ENCODE measurements at regions not wholly inside any gene's neighbourhood (a gene's known extent, or its start where the extent isn't known, plus 50 kb on each side); places are given as distances from the start of the nearest gene placed in this dataset.

DNA sequence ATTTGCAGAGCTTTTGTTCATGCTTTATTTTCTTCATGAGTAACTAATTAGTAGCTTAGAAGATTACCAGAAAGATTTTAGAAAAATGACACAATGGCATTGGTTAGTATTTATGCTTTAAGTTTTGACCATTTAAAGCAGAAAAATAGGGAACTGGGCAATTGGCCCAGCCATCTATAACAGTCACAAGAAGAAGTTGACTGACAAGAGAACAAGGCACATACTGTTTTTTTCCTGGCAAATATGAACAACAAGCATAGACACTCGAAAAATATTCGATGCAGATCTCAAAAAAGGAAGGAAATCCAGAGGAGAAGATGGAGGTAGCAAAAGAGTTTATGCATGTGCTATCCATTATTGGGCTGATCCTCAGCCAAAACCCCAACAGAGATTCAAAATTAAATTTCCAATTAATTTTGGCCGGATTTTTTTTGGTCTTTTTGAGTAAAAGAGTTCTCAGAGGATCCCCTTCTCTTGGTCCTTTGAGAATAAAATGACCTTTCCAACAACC, 200.8 kb upstream of the SLC35G4 start:
- no peak for TF ChIP-seq POLR2A (IDR thresholded peaks at IDR 0.05)
- TF ChIP-seq, protein P1, sequence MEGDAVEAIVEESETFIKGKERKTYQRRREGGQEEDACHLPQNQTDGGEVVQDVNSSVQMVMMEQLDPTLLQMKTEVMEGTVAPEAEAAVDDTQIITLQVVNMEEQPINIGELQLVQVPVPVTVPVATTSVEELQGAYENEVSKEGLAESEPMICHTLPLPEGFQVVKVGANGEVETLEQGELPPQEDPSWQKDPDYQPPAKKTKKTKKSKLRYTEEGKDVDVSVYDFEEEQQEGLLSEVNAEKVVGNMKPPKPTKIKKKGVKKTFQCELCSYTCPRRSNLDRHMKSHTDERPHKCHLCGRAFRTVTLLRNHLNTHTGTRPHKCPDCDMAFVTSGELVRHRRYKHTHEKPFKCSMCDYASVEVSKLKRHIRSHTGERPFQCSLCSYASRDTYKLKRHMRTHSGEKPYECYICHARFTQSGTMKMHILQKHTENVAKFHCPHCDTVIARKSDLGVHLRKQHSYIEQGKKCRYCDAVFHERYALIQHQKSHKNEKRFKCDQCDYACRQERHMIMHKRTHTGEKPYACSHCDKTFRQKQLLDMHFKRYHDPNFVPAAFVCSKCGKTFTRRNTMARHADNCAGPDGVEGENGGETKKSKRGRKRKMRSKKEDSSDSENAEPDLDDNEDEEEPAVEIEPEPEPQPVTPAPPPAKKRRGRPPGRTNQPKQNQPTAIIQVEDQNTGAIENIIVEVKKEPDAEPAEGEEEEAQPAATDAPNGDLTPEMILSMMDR (IDR thresholded peaks at IDR 0.05): no peak
